Peyer's patch (tissue), 4 donors: ENCODE measurements at regions not wholly inside any gene's neighbourhood (a gene's known extent, or its start where the extent isn't known, plus 50 kb on each side); places are given as distances from the start of the nearest gene placed in this dataset.

Experiments used
- DNase-seq, 3 donors: peaks; one replicate each; pipeline ENCODE4 v3.0.0-alpha.2; 2017 to 2019
- H3K27ac ChIP-seq, 4 donors: fragments of 200-600 bp; sonication (generic); one replicate each; pipeline ENCODE4 v1.5.1; 2016 to 2019
- H3K27me3 ChIP-seq, 2 donors: fragments of 200-600 bp; sonication (generic); one replicate each; pipeline ENCODE4 v1.5.1; 2019
- H3K36me3 ChIP-seq, 3 donors: fragments of 200-600 bp; sonication (generic); one replicate each; pipeline ENCODE4 v1.5.1; 2016 to 2019
- H3K4me1 ChIP-seq, 4 donors: fragments of 200-600 bp; sonication (generic); one replicate each; pipeline ENCODE4 v1.5.1; 2016 to 2019
- H3K4me3 ChIP-seq, 4 donors: fragments of 200-600 bp; sonication (generic); 1 replicate in 3 of 4; 2 replicates in 1 of 4; pipeline ENCODE4 v1.5.1; 2016 to 2019; ENCODE audit warnings: mild to moderate bottlenecking in 1 of 4
- H3K9me3 ChIP-seq, 4 donors: fragments of 200-600 bp; sonication (generic); one replicate each; pipeline ENCODE4 v1.5.1; 2016 to 2019; ENCODE audit warnings: mild to moderate bottlenecking in 1 of 4
- POLR2A ChIP-seq, 2 donors: fragments of 450-650 bp; IDR thresholded peaks; one replicate each; pipeline ENCODE4 v1.5.1; 2017; ENCODE audit warnings: antibody characterized with exemption in 2 of 2, mild to moderate bottlenecking in 2 of 2, moderate library complexity in 2 of 2
- TF ChIP-seq, protein P1 (sequence below), 6 experiments: fragments of 450-650 bp in 4 of 6; fragments of 200-600 bp in 2 of 6; sonication (generic) in 1 of 6; IDR thresholded peaks; one replicate each; pipeline ENCODE4 v1.5.1; 2017 to 2019; ENCODE audit warnings: antibody characterized with exemption in 6 of 6, mild to moderate bottlenecking in 3 of 6, moderate library complexity in 1 of 6

DNA sequence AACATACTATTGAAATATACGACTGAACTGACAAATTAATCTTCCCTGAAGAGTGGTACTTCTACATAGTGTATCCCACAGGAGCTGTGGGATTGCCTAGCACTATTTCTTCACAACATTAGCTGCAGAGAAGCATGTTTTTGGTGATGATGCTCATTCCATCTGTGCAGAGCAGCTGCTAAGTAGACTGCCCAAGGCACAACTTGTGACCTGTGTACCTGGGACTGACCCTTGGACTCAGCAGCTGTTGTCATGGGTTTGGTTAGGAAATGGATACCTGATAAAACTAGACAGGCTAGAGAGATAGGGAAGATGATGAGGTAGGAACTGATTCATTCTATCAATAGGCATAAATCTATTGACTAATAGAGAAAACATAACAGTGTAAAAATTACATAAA, 1204.0 kb downstream of the DSC3 start:
- no peak overlapping the region for H3K27ac ChIP-seq
- no peak for TF ChIP-seq POLR2A (IDR thresholded peaks at IDR 0.05)
- TF ChIP-seq, protein P1, sequence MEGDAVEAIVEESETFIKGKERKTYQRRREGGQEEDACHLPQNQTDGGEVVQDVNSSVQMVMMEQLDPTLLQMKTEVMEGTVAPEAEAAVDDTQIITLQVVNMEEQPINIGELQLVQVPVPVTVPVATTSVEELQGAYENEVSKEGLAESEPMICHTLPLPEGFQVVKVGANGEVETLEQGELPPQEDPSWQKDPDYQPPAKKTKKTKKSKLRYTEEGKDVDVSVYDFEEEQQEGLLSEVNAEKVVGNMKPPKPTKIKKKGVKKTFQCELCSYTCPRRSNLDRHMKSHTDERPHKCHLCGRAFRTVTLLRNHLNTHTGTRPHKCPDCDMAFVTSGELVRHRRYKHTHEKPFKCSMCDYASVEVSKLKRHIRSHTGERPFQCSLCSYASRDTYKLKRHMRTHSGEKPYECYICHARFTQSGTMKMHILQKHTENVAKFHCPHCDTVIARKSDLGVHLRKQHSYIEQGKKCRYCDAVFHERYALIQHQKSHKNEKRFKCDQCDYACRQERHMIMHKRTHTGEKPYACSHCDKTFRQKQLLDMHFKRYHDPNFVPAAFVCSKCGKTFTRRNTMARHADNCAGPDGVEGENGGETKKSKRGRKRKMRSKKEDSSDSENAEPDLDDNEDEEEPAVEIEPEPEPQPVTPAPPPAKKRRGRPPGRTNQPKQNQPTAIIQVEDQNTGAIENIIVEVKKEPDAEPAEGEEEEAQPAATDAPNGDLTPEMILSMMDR (IDR thresholded peaks at IDR 0.05), result no peak
- no peaks in the 10 kb centered on the region for H3K9me3 ChIP-seq
- no peaks in the 10 kb centered on the region for H3K4me1 ChIP-seq
- no peak overlapping the region for H3K4me3 ChIP-seq
- no peak for DNase-seq
- no peaks in the 10 kb centered on the region for H3K36me3 ChIP-seq
- H3K27me3 ChIP-seq, result no peaks in the 10 kb centered on the region

GRCh38 chr18:29823671-29824070, 1218.9 kb downstream of the DSC3 start:
- no peak for DNase-seq
- H3K9me3 ChIP-seq, result no peaks in the 10 kb centered on the region
- no peaks in the 10 kb centered on the region for H3K36me3 ChIP-seq
- no peak overlapping the region for H3K4me3 ChIP-seq
- TF ChIP-seq, protein P1 (IDR thresholded peaks at IDR 0.05), result no peak
- no peak for TF ChIP-seq POLR2A (IDR thresholded peaks at IDR 0.05)
- H3K27me3 ChIP-seq, result no peaks in the 10 kb centered on the region
- H3K27ac ChIP-seq, result no peak overlapping the region
- H3K4me1 ChIP-seq, result no peaks in the 10 kb centered on the region

DNA sequence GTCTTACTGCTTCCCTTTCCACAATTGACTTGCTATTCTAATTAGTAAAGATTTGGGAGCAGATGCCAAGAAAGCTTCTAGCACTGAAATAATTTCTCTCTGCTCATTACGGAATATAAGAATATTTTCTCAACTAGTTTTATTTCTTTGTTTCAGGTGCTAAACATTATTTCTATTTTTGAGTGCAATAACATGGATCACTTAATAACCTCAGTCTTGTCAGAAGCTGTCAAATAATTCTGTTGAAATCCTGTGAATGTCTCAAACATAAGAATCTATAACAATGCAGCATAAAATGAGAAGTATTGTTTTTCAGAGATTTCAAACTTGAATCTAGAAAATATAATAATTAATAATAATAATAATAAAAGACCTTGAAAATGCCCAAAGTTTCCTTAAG, 1221.0 kb downstream of the DSC3 start:
- TF ChIP-seq, protein P1 (IDR thresholded peaks at IDR 0.05), result no peak
- no peak for TF ChIP-seq POLR2A (IDR thresholded peaks at IDR 0.05)
- Histone ChIP-seq H3K36me3 (no peaks in the 10 kb centered on the region), H3K4me1 (no peaks in the 10 kb centered on the region), H3K27ac (no peak overlapping the region), H3K27me3 (no peaks in the 10 kb centered on the region), H3K9me3 (no peaks in the 10 kb centered on the region), H3K4me3 (no peak overlapping the region)
- DNase-seq, result no peak

GRCh38 chr18:29811519-29811918, 1231.0 kb downstream of the DSC3 start:
- Histone ChIP-seq H3K36me3 (no peaks in the 10 kb centered on the region), H3K4me3 (no peak overlapping the region), H3K9me3 (no peaks in the 10 kb centered on the region), H3K27me3 (no peaks in the 10 kb centered on the region), H3K27ac (no peak overlapping the region), H3K4me1 (no peaks in the 10 kb centered on the region)
- TF ChIP-seq, protein P1 (IDR thresholded peaks at IDR 0.05), result no peak
- TF ChIP-seq POLR2A (IDR thresholded peaks at IDR 0.05), result no peak
- no peak for DNase-seq

DNA sequence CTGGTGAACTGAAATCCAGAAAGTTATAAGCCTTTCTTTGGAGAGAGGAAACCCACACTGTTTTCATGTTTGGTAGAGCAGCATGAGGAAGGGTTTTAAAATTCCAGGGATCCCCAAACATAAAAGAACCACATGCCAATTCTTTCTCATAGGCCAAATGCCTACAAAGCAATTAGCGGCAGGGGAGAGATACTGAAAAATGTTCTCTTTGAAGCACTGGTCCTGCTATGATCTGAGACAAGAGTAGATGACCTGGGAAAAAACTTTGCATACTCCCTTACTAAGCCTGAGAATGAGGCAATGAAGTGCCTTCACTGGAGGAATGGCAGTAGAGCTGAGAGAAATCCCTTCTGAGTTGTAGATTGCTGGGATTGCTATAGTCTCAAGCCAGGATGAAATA, 1261.7 kb downstream of the DSC3 start:
- no peak for TF ChIP-seq POLR2A (IDR thresholded peaks at IDR 0.05)
- TF ChIP-seq, protein P1 (IDR thresholded peaks at IDR 0.05), result no peak
- Histone ChIP-seq H3K36me3 (no peaks in the 10 kb centered on the region), H3K27me3 (no peaks in the 10 kb centered on the region), H3K4me3 (no peak overlapping the region), H3K27ac (no peak overlapping the region), H3K4me1 (no peaks in the 10 kb centered on the region), H3K9me3 (no peaks in the 10 kb centered on the region)
- DNase-seq, result no peak

DNA sequence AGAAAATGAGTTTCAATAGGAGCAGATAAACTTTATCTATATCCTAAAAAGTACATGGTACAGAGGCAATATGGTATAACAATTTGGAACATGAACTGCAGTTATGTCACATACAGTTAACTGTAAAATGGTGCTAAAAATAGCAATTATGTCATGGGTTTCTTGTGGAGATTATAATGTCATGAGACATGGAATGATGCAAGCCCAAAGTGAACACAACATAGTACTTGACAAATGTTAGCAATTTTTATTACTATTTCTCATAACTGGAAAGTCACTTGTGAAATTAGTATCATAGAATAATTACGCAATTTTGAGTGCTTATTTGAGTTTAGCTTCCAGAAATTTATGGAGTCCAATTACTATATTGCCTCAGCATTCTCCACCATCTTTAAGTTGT, 1263.4 kb downstream of the DSC3 start:
- Histone ChIP-seq H3K4me1 (no peaks in the 10 kb centered on the region), H3K4me3 (no peak overlapping the region), H3K27me3 (no peaks in the 10 kb centered on the region), H3K36me3 (no peaks in the 10 kb centered on the region), H3K27ac (no peak overlapping the region), H3K9me3 (no peaks in the 10 kb centered on the region)
- TF ChIP-seq POLR2A (IDR thresholded peaks at IDR 0.05), result no peak
- TF ChIP-seq, protein P1 (IDR thresholded peaks at IDR 0.05), result no peak
- DNase-seq, result no peak
